H9 (cell line): ENCODE measurements at regions not wholly inside any gene's neighbourhood (a gene's known extent, or its start where the extent isn't known, plus 50 kb on each side); places are given as distances from the start of the nearest gene placed in this dataset.

Experiments used
- DNase-seq: peaks from one replicate; pipeline ENCODE4 v3.0.0-alpha.2; 2017
- H2AFZ ChIP-seq: one replicate; pipeline ENCODE4 v1.6.1; 2013; ENCODE audit warnings: mild to moderate bottlenecking, low read length, control low read depth, moderate library complexity
- H2AK5ac ChIP-seq: 2 replicates; pipeline ENCODE4 v1.6.1; 2013; ENCODE audit warnings: low read length, control low read depth, mixed read lengths; ENCODE audit not compliant: insufficient read length
- H2BK120ac ChIP-seq: one replicate; pipeline ENCODE4 v1.6.1; 2013; ENCODE audit warnings: low read depth, mild to moderate bottlenecking, low read length, control low read depth, inconsistent platforms; ENCODE audit not compliant: poor library complexity, severe bottlenecking
- H2BK12ac ChIP-seq: 2 replicates; pipeline ENCODE4 v1.6.1; 2013; ENCODE audit warnings: low read length, control low read depth, mixed read lengths, low read depth; ENCODE audit not compliant: insufficient read length
- H2BK15ac ChIP-seq: 2 replicates; pipeline ENCODE4 v1.6.1; 2013; ENCODE audit warnings: low read depth, low read length, control low read depth
- H2BK20ac ChIP-seq: one replicate; pipeline ENCODE4 v1.6.1; 2013; ENCODE audit warnings: low read depth, mild to moderate bottlenecking, low read length, control low read depth, inconsistent platforms; ENCODE audit not compliant: poor library complexity, severe bottlenecking
- H2BK5ac ChIP-seq: 2 replicates; pipeline ENCODE4 v1.6.1; 2013; ENCODE audit warnings: low read length, control low read depth, mixed read lengths; ENCODE audit not compliant: insufficient read length
- H3K14ac ChIP-seq: 2 replicates; pipeline ENCODE4 v1.6.1; 2013; ENCODE audit warnings: low read length, control low read depth; ENCODE audit not compliant: insufficient read depth
- H3K18ac ChIP-seq: 2 replicates; pipeline ENCODE4 v1.6.1; 2013; ENCODE audit warnings: low read depth, mild to moderate bottlenecking, mixed read lengths, low read length, control low read depth; ENCODE audit not compliant: insufficient read length
- H3K23ac ChIP-seq: 2 replicates; pipeline ENCODE4 v1.6.1; 2013; ENCODE audit warnings: low read length, control low read depth, mixed read lengths, low read depth; ENCODE audit not compliant: insufficient read length
- H3K23me2 ChIP-seq: 2 replicates; pipeline ENCODE4 v1.6.1; 2013; ENCODE audit warnings: low read depth, mild to moderate bottlenecking, mixed read lengths, low read length, control low read depth; ENCODE audit not compliant: insufficient read length, poor library complexity, severe bottlenecking
- H3K27ac ChIP-seq: 2 replicates; pipeline ENCODE4 v1.5.1; 2013; ENCODE audit warnings: low read length, control low read depth, mixed read lengths, low read depth; ENCODE audit not compliant: insufficient read length
- H3K27me3 ChIP-seq: 2 replicates; pipeline ENCODE4 v1.6.1; 2013; ENCODE audit warnings: low read length, control low read depth, inconsistent platforms; ENCODE audit not compliant: insufficient read depth
- H3K4ac ChIP-seq: 2 replicates; pipeline ENCODE4 v1.6.1; 2013; ENCODE audit warnings: low read depth, mild to moderate bottlenecking, control low read depth, inconsistent platforms, low read length, moderate library complexity
- H3K4me1 ChIP-seq: 2 replicates; pipeline ENCODE4 v1.6.1; 2013; ENCODE audit warnings: low read length, control low read depth, inconsistent platforms; ENCODE audit not compliant: insufficient read depth
- H3K4me2 ChIP-seq: 2 replicates; pipeline ENCODE4 v1.6.1; 2013; ENCODE audit warnings: low read length, control low read depth, mixed read lengths; ENCODE audit not compliant: insufficient read length, insufficient read depth
- H3K56ac ChIP-seq: 2 replicates; pipeline ENCODE4 v1.6.1; 2013; ENCODE audit warnings: low read depth, mild to moderate bottlenecking, mixed read lengths, low read length, control low read depth; ENCODE audit not compliant: insufficient read length
- H3K79me1 ChIP-seq: 2 replicates; pipeline ENCODE4 v1.6.1; 2013; ENCODE audit warnings: low read depth, mild to moderate bottlenecking, moderate library complexity, low read length, control low read depth, inconsistent platforms; ENCODE audit not compliant: insufficient read depth, poor library complexity, severe bottlenecking
- H3K79me2 ChIP-seq: 2 replicates; pipeline ENCODE4 v1.6.1; 2013; ENCODE audit warnings: low read length, control low read depth, inconsistent platforms; ENCODE audit not compliant: insufficient read depth
- H3K9ac ChIP-seq: 2 replicates; pipeline ENCODE4 v1.6.1; 2013; ENCODE audit warnings: low read length, control low read depth, mixed read lengths; ENCODE audit not compliant: insufficient read length; ENCODE audit errors: extremely low read depth
- H3K9me3 ChIP-seq: one replicate; pipeline ENCODE4 v1.6.1; 2013; ENCODE audit warnings: low read depth, low read length, inconsistent platforms; ENCODE audit not compliant: control insufficient read depth
- H3T11ph ChIP-seq: one replicate; pipeline ENCODE4 v1.6.1; 2013; ENCODE audit warnings: mild to moderate bottlenecking, low read length, control low read depth, inconsistent platforms
- H4K20me1 ChIP-seq: one replicate; pipeline ENCODE4 v1.6.1; 2013; ENCODE audit not compliant: control insufficient read depth, insufficient read length, insufficient read depth
- H4K5ac ChIP-seq: 2 replicates; pipeline ENCODE4 v1.6.1; 2013; ENCODE audit warnings: low read depth, mild to moderate bottlenecking, mixed read lengths, low read length, control low read depth; ENCODE audit not compliant: insufficient read length
- H4K8ac ChIP-seq: replicated peaks from 2 replicates; pipeline ENCODE4 v1.6.1; 2013; ENCODE audit warnings: low read length, control low read depth, mixed read lengths, low read depth; ENCODE audit not compliant: insufficient read length
- H4K91ac ChIP-seq: 2 replicates; pipeline ENCODE4 v1.6.1; 2013; ENCODE audit warnings: low read depth, mild to moderate bottlenecking, moderate library complexity, mixed read lengths, low read length, control low read depth; ENCODE audit not compliant: insufficient read length
- H3K27ac Mint-ChIP-seq, 3 experiments: 2 replicates in 2 of 3; 3 replicates in 1 of 3; pipeline ENCODE4 v1.8.0; 2020 to 2021; ENCODE audit warnings: mixed read lengths in 3 of 3, mild to moderate bottlenecking in 1 of 3, moderate library complexity in 1 of 3
- H3K27me3 Mint-ChIP-seq: 2 replicates; pipeline ENCODE4 v1.8.0; 2021; ENCODE audit warnings: low read depth, mild to moderate bottlenecking, moderate library complexity, mixed read lengths
- H3K36me3 Mint-ChIP-seq, 3 experiments: 2 replicates in 2 of 3; 3 replicates in 1 of 3; pipeline ENCODE4 v1.8.0; 2020 to 2021; ENCODE audit warnings: low read depth in 3 of 3, mixed read lengths in 3 of 3; ENCODE audit not compliant: insufficient read depth in 1 of 3
- H3K4me1 Mint-ChIP-seq, 2 experiments: 2 replicates each; pipeline ENCODE4 v1.8.0; 2020; ENCODE audit warnings: mixed read lengths in 2 of 2
- H3K4me3 Mint-ChIP-seq, 2 experiments: 2 replicates in 1 of 2; 3 replicates in 1 of 2; pipeline ENCODE4 v1.8.0; 2020 to 2021; ENCODE audit warnings: mild to moderate bottlenecking in 2 of 2, mixed read lengths in 2 of 2, moderate library complexity in 1 of 2
- H3K9me3 Mint-ChIP-seq, 2 experiments: 2 replicates in 1 of 2; 3 replicates in 1 of 2; pipeline ENCODE4 v1.8.0; 2020; ENCODE audit warnings: mild to moderate bottlenecking in 2 of 2, mixed read lengths in 2 of 2, moderate library complexity in 1 of 2
- WGBS: extraction: QIAGEN DNeasy Blood & Tissue Kit; methylation state at CpG from one replicate; pipeline ENCODE4 v1.1.7; 2013; ENCODE audit warnings: missing lambda C conversion rate, low lambda C conversion rate, mixed read lengths; ENCODE audit not compliant: insufficient read length; ENCODE audit errors: extremely low coverage; 5-methylcytosine and 5-hydroxymethylcytosine counted together
- TF ChIP-seq, protein P1 (sequence below): fragments of 200-600 bp; sonication (generic); conservative IDR thresholded peaks from 3 replicates; pipeline ENCODE4 v1.8.0; 2021; ENCODE audit warnings: antibody characterized with exemption, mild to moderate bottlenecking

DNA sequence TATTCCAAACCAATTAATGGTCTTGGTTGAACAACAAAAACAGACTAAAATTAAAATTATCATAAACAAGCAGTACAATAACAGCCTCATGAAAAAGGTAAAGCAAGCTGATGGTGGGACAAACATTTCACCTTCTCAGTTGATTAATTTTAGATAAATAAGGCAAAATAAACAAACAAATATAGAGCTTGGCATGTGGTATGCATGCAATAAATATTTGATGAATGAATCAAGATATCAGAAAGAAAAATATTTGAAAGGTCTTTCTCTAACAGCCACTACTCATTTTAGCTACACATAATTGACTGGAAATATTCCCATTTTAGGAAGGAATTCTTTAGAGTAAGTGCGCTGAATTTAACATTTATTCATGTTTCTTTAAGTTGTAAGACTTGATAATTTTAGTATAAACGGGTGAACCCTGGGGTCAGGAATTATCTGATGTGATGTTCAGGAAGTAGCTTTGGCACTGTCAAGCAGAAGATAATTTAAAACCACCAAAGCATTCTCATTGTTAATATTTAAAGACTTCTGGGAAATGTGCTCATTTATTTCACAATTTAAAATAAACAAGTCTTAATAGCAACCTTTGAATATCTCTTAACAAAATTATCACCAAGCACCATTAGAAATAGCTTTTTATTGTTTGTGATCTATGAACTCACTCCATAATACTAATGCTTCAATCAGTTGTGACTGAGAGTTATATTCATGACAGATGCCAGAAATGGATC is 372.3 kb upstream of the TGFBR2 start:
- Histone ChIP-seq H3K56ac (no peak overlapping the region), H3K9me3 (no peaks in the 10 kb centered on the region), H3K9ac (no peak overlapping the region), H3K23ac (no peak overlapping the region), H4K8ac (no peak overlapping the region), H2AFZ (no peak overlapping the region), H3K23me2 (no peaks in the 10 kb centered on the region), H4K91ac (no peak overlapping the region), H3K4me1 (no peaks in the 10 kb centered on the region; the same call in 1 of the 2 replicates), H3K27me3 (no peaks in the 10 kb centered on the region), H3K14ac (no peak overlapping the region), H3K18ac (no peak overlapping the region), H3K79me2 (no peaks in the 10 kb centered on the region), H2BK15ac (no peak overlapping the region), H3K79me1 (no peaks in the 10 kb centered on the region), H3K27ac (no peak overlapping the region), H3K4me2 (no peak overlapping the region), H3T11ph (no peak overlapping the region), H2AK5ac (no peak overlapping the region), H4K20me1 (no peaks in the 10 kb centered on the region), H2BK12ac (no peak overlapping the region), H2BK5ac (no peak overlapping the region), H2BK20ac (no peak overlapping the region), H3K4ac (no peak overlapping the region), H2BK120ac (no peak overlapping the region), H4K5ac (no peak overlapping the region)
- H3K4me3 Mint-ChIP-seq, result no peak overlapping the region
- WGBS, result no CpG with 5 or more reads among the region's 2 CpGs
- H3K27me3 Mint-ChIP-seq, result no peaks in the 10 kb centered on the region
- no peak overlapping the region for H3K27ac Mint-ChIP-seq
- H3K4me1 Mint-ChIP-seq, result peaks cover 15 to 19% of the 10 kb centered on the region in 2 experiments
- no peaks in the 10 kb centered on the region for H3K36me3 Mint-ChIP-seq
- H3K9me3 Mint-ChIP-seq, result peaks cover 0 to 7% of the 10 kb centered on the region in 2 experiments; a peak in 1 of 5 replicates
- DNase-seq, result no peak
- TF ChIP-seq, protein P1, sequence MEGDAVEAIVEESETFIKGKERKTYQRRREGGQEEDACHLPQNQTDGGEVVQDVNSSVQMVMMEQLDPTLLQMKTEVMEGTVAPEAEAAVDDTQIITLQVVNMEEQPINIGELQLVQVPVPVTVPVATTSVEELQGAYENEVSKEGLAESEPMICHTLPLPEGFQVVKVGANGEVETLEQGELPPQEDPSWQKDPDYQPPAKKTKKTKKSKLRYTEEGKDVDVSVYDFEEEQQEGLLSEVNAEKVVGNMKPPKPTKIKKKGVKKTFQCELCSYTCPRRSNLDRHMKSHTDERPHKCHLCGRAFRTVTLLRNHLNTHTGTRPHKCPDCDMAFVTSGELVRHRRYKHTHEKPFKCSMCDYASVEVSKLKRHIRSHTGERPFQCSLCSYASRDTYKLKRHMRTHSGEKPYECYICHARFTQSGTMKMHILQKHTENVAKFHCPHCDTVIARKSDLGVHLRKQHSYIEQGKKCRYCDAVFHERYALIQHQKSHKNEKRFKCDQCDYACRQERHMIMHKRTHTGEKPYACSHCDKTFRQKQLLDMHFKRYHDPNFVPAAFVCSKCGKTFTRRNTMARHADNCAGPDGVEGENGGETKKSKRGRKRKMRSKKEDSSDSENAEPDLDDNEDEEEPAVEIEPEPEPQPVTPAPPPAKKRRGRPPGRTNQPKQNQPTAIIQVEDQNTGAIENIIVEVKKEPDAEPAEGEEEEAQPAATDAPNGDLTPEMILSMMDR, result no peak
